Neural cell (in vitro differentiated cells): ENCODE measurements at regions not wholly inside any gene's neighbourhood (a gene's known extent, or its start where the extent isn't known, plus 50 kb on each side); places are given as distances from the start of the nearest gene placed in this dataset.

ENCODE experiments used
- H2AFZ ChIP-seq: fragments of 200-600, 300-800 bp; sonication (generic), shearing (Covaris generic); 2 replicates; pipeline ENCODE4 v1.6.0; 2014; ENCODE audit warnings: low read depth, mild to moderate bottlenecking, antibody characterized with exemption, low read length, moderate library complexity
- H3F3A ChIP-seq: fragments of 200-600 bp; shearing (Covaris generic); 2 replicates; pipeline ENCODE4 v1.6.1; 2016; ENCODE audit warnings: mild to moderate bottlenecking, moderate library complexity, mixed read lengths, antibody characterized with exemption, low read length; ENCODE audit not compliant: insufficient read depth, poor library complexity, severe bottlenecking
- H3K27ac ChIP-seq: fragments of 200-600, 300-800 bp; sonication (generic), shearing (Covaris generic); 2 replicates; pipeline ENCODE4 v1.5.1; 2014; ENCODE audit warnings: mild to moderate bottlenecking, low read length, moderate library complexity
- H3K27me3 ChIP-seq: fragments of 300-800, 200-600 bp; sonication (generic), shearing (Covaris generic); 2 replicates; pipeline ENCODE4 v1.6.0; 2014; ENCODE audit warnings: mild to moderate bottlenecking, low read depth, low read length, moderate library complexity; ENCODE audit not compliant: insufficient read depth
- H3K36me3 ChIP-seq: fragments of 300-800, 200-600 bp; sonication (generic), shearing (Covaris generic); 2 replicates; pipeline ENCODE4 v1.5.1; 2014; ENCODE audit warnings: mild to moderate bottlenecking, antibody characterized with exemption, low read length, moderate library complexity; ENCODE audit not compliant: insufficient read depth
- H3K4me2 ChIP-seq: fragments of 300-800, 200-600 bp; sonication (generic), shearing (Covaris generic); 2 replicates; pipeline ENCODE4 v1.6.0; 2014; ENCODE audit warnings: mild to moderate bottlenecking, low read length
- H3K4me3 ChIP-seq: fragments of 300-800, 200-600 bp; sonication (generic), shearing (Covaris generic); 2 replicates; pipeline ENCODE4 v1.5.1; 2014; ENCODE audit warnings: mild to moderate bottlenecking, low read length, moderate library complexity
- H3K79me2 ChIP-seq: fragments of 200-600 bp; shearing (Covaris generic); replicated peaks from 2 replicates; pipeline ENCODE4 v1.6.0; 2014; ENCODE audit warnings: mild to moderate bottlenecking, low read length, moderate library complexity; ENCODE audit not compliant: insufficient read depth
- H3K9ac ChIP-seq: fragments of 300-800, 200-600 bp; sonication (generic), shearing (Covaris generic); 2 replicates; pipeline ENCODE4 v1.6.1; 2016; ENCODE audit warnings: mild to moderate bottlenecking, low read length, mixed read lengths
- H3K9me2 ChIP-seq: fragments of 200-600 bp; shearing (Covaris generic); 2 replicates; pipeline ENCODE4 v1.6.1; 2016; ENCODE audit warnings: mild to moderate bottlenecking, low read length, mixed read lengths; ENCODE audit not compliant: insufficient read depth
- H3K9me3 ChIP-seq: fragments of 200-600, 300-800 bp; sonication (generic), shearing (Covaris generic); 2 replicates; pipeline ENCODE4 v1.6.1; 2016; ENCODE audit warnings: mild to moderate bottlenecking, mixed run types, low read length, moderate library complexity, mixed read lengths
- H4K20me1 ChIP-seq: fragments of 200-600 bp; shearing (Covaris generic); 2 replicates; pipeline ENCODE4 v1.6.1; 2016; ENCODE audit warnings: mild to moderate bottlenecking, mixed run types; ENCODE audit not compliant: insufficient read depth
- EP300 ChIP-seq: fragments of 450-650 bp; conservative IDR thresholded peaks from 2 replicates; pipeline ENCODE4 v1.6.1; 2014; ENCODE audit warnings: antibody characterized with exemption, mild to moderate bottlenecking, moderate library complexity; ENCODE audit not compliant: poor library complexity, severe bottlenecking
- EZH2 ChIP-seq: fragments of 200-600, 300-800 bp; shearing (Covaris generic), sonication (generic); IDR thresholded peaks from 2 replicates; pipeline ENCODE4 v1.6.1; 2014; ENCODE audit warnings: antibody characterized with exemption, low read length, borderline replicate concordance, mild to moderate bottlenecking; ENCODE audit not compliant: insufficient read depth, poor library complexity, severe bottlenecking
- MXI1 ChIP-seq: fragments of 450-650 bp; conservative IDR thresholded peaks from 2 replicates; pipeline ENCODE4 v1.6.1; 2014; ENCODE audit warnings: antibody characterized with exemption, mild to moderate bottlenecking; ENCODE audit not compliant: poor library complexity, severe bottlenecking
- POLR2AphosphoS5 ChIP-seq: IDR thresholded peaks from 2 replicates; pipeline ENCODE4 v1.6.1; 2012
- RAD21 ChIP-seq: fragments of 450-650 bp; conservative IDR thresholded peaks from 2 replicates; pipeline ENCODE4 v1.6.1; 2014; ENCODE audit warnings: antibody characterized with exemption, mild to moderate bottlenecking, moderate library complexity
- SMC3 ChIP-seq: fragments of 450-650 bp; conservative IDR thresholded peaks from 2 replicates; pipeline ENCODE4 v1.6.1; 2014; ENCODE audit warnings: antibody characterized with exemption, mild to moderate bottlenecking, moderate library complexity; ENCODE audit not compliant: poor library complexity
- TAF1 ChIP-seq: IDR thresholded peaks from 2 replicates; pipeline ENCODE4 v1.6.1; 2012; ENCODE audit warnings: low read depth
- TF ChIP-seq, protein P1 (sequence below): IDR thresholded peaks from 2 replicates; pipeline ENCODE4 v1.6.1; 2012; ENCODE audit warnings: borderline replicate concordance
- TF ChIP-seq, protein P2 (sequence below): fragments of 450-650 bp; IDR thresholded peaks from 2 replicates; pipeline ENCODE4 v1.5.1; 2014; ENCODE audit warnings: antibody characterized with exemption, mild to moderate bottlenecking, moderate library complexity; ENCODE audit not compliant: poor library complexity, severe bottlenecking

DNA sequence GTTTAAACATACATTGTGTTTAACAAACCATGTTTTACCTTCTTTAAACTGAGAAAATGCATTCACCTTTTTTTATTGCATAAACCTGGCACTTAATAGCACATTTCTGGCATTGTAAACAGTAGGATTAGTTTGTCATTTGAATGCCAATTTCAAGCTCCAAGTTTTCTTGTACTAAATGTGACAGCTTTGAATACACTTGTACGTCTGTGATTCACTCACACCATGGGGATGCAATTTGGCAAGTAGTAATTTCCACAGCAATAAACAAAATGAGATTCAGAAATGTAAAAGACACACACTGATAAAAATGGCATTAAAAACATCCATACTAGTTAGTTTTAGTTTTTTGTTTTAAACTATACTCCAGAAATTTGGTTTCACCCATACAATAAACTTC lies 598.9 kb downstream of the SI start:
- TF ChIP-seq EZH2 (no peak), POLR2AphosphoS5 (peak; percentile 43), RAD21 (no peak), MXI1 (no peak), EP300 (peak; percentile 53), TAF1 (no peak), SMC3 (no peak)
- TF ChIP-seq, protein P1, sequence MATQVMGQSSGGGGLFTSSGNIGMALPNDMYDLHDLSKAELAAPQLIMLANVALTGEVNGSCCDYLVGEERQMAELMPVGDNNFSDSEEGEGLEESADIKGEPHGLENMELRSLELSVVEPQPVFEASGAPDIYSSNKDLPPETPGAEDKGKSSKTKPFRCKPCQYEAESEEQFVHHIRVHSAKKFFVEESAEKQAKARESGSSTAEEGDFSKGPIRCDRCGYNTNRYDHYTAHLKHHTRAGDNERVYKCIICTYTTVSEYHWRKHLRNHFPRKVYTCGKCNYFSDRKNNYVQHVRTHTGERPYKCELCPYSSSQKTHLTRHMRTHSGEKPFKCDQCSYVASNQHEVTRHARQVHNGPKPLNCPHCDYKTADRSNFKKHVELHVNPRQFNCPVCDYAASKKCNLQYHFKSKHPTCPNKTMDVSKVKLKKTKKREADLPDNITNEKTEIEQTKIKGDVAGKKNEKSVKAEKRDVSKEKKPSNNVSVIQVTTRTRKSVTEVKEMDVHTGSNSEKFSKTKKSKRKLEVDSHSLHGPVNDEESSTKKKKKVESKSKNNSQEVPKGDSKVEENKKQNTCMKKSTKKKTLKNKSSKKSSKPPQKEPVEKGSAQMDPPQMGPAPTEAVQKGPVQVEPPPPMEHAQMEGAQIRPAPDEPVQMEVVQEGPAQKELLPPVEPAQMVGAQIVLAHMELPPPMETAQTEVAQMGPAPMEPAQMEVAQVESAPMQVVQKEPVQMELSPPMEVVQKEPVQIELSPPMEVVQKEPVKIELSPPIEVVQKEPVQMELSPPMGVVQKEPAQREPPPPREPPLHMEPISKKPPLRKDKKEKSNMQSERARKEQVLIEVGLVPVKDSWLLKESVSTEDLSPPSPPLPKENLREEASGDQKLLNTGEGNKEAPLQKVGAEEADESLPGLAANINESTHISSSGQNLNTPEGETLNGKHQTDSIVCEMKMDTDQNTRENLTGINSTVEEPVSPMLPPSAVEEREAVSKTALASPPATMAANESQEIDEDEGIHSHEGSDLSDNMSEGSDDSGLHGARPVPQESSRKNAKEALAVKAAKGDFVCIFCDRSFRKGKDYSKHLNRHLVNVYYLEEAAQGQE, result no peak
- TF ChIP-seq, protein P2, sequence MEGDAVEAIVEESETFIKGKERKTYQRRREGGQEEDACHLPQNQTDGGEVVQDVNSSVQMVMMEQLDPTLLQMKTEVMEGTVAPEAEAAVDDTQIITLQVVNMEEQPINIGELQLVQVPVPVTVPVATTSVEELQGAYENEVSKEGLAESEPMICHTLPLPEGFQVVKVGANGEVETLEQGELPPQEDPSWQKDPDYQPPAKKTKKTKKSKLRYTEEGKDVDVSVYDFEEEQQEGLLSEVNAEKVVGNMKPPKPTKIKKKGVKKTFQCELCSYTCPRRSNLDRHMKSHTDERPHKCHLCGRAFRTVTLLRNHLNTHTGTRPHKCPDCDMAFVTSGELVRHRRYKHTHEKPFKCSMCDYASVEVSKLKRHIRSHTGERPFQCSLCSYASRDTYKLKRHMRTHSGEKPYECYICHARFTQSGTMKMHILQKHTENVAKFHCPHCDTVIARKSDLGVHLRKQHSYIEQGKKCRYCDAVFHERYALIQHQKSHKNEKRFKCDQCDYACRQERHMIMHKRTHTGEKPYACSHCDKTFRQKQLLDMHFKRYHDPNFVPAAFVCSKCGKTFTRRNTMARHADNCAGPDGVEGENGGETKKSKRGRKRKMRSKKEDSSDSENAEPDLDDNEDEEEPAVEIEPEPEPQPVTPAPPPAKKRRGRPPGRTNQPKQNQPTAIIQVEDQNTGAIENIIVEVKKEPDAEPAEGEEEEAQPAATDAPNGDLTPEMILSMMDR, result no peak
- no peak overlapping the region for H3K4me2 ChIP-seq
- no peaks in the 10 kb centered on the region for H3F3A ChIP-seq
- no peak overlapping the region for H3K27ac ChIP-seq
- H3K9me3 ChIP-seq, result no peaks in the 10 kb centered on the region
- H3K27me3 ChIP-seq, result no peaks in the 10 kb centered on the region
- no peak overlapping the region for H3K4me3 ChIP-seq
- no peaks in the 10 kb centered on the region for H4K20me1 ChIP-seq
- H3K79me2 ChIP-seq, result no peaks in the 10 kb centered on the region
- no peaks in the 10 kb centered on the region for H3K9me2 ChIP-seq
- no peaks in the 10 kb centered on the region for H3K36me3 ChIP-seq
- no peak overlapping the region for H2AFZ ChIP-seq
- H3K9ac ChIP-seq, result no peak overlapping the region

DNA sequence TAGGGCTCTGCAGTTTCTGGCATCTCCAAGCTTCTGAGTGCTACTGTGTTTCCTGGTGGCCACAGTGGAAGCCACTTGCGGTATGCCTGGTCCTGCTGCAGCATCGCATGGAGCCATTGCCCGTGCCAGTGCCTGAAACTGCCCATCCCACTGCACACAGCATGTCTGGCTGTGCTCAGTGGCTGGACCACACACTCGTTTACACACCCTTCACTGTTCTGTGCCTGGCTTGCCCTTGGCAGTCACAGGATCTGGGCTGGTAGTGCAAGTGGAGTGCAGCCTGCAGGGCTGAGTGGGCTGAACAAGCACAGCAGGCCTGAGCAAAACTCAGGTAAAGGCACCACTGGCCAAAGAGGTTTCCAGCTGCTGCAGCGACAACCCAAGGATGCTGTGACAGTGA lies 600.0 kb downstream of the SI start:
- no peaks in the 10 kb centered on the region for H4K20me1 ChIP-seq
- no peak overlapping the region for H3K4me3 ChIP-seq
- no peak overlapping the region for H3K27ac ChIP-seq
- no peaks in the 10 kb centered on the region for H3F3A ChIP-seq
- no peak overlapping the region for H3K4me2 ChIP-seq
- H3K36me3 ChIP-seq, result no peaks in the 10 kb centered on the region
- no peaks in the 10 kb centered on the region for H3K9me3 ChIP-seq
- no peaks in the 10 kb centered on the region for H3K9me2 ChIP-seq
- H2AFZ ChIP-seq, result no peak overlapping the region
- no peak overlapping the region for H3K9ac ChIP-seq
- H3K79me2 ChIP-seq, result no peaks in the 10 kb centered on the region
- H3K27me3 ChIP-seq, result no peaks in the 10 kb centered on the region
- TF ChIP-seq, protein P1, result no peak
- TF ChIP-seq MXI1 (no peak), TAF1 (no peak), RAD21 (no peak), EP300 (no peak), SMC3 (no peak)
- TF ChIP-seq, protein P2, result no peak
